22Rv1 (cell line): ENCODE measurements at regions not wholly inside any gene's neighbourhood (a gene's known extent, or its start where the extent isn't known, plus 50 kb on each side); places are given as distances from the start of the nearest gene placed in this dataset.
"Not testable (repeated sequence)": the region's sequence is repeated elsewhere in the genome, so short reads cannot be mapped to it uniquely, and the experiment has no call there.

Experiments used
- H3K27ac ChIP-seq: fragments of 450-650 bp; 2 replicates; pipeline ENCODE4 v1.5.1; 2017
- CTCF ChIP-seq: fragments of 450-650 bp; IDR thresholded peaks from 2 replicates; pipeline ENCODE4 v1.5.1; 2017; ENCODE audit warnings: mild to moderate bottlenecking
- ZFX ChIP-seq: fragments of 450-650 bp; IDR thresholded peaks from 2 replicates; pipeline ENCODE4 v1.6.1; 2017; ENCODE audit warnings: antibody characterized with exemption, borderline replicate concordance

GRCh38 chr14:59055439-59056045 lies 132.9 kb upstream of the DAAM1 start:
- TF ChIP-seq ZFX = no peak
- TF ChIP-seq CTCF = peak; percentile 85
- H3K27ac ChIP-seq = no peak overlapping the region

- no peak for TF ChIP-seq ZFX
- no peak overlapping the region for H3K27ac ChIP-seq
Measured at GRCh38 chr14:59057551-59057950, 130.9 kb upstream of the DAAM1 start.

GRCh38 chr14:59058776-59059175 lies 129.7 kb upstream of the DAAM1 start:
- H3K27ac ChIP-seq = not testable (repeated sequence)

GRCh38 chr14:59060841-59061240 lies 127.6 kb upstream of the DAAM1 start:
- TF ChIP-seq CTCF (no peak), ZFX (no peak)
- H3K27ac ChIP-seq = no peak overlapping the region

GRCh38 chr14:59061292-59061691 lies 127.2 kb upstream of the DAAM1 start:
- TF ChIP-seq ZFX (no peak), CTCF (no peak)
- H3K27ac ChIP-seq = no peak overlapping the region

- H3K27ac ChIP-seq = no peak overlapping the region
- TF ChIP-seq CTCF (no peak), ZFX (no peak)
Measured at GRCh38 chr14:59063259-59063658, 125.2 kb upstream of the DAAM1 start.

- TF ChIP-seq ZFX = no peak
- TF ChIP-seq CTCF = no peak
- no peak overlapping the region for H3K27ac ChIP-seq
Measured at GRCh38 chr14:59067127-59067894, 121.2 kb upstream of the DAAM1 start.

- TF ChIP-seq CTCF (no peak), ZFX (no peak)
- H3K27ac ChIP-seq = no peak overlapping the region
Measured at GRCh38 chr14:59069163-59069854, 119.2 kb upstream of the DAAM1 start.
